HUES64 (cell line): ENCODE measurements at regions not wholly inside any gene's neighbourhood (a gene's known extent, or its start where the extent isn't known, plus 50 kb on each side); places are given as distances from the start of the nearest gene placed in this dataset.
A peak's percentile ranks its signal among the peaks of the same experiment; 100 is the strongest.

Experiments used
- H3K27ac ChIP-seq: 2 replicates; pipeline ENCODE4 v1.7.0; 2013; ENCODE audit warnings: low read depth, low read length, inconsistent platforms
- H3K27me3 ChIP-seq: 2 replicates; pipeline ENCODE4 v1.6.1; 2013; ENCODE audit warnings: mild to moderate bottlenecking, low read length; ENCODE audit not compliant: insufficient read depth
- H3K36me3 ChIP-seq: 2 replicates; pipeline ENCODE4 v1.6.1; 2013; ENCODE audit warnings: mild to moderate bottlenecking, low read length; ENCODE audit not compliant: insufficient read depth
- H3K4me1 ChIP-seq: 2 replicates; pipeline ENCODE4 v1.6.1; 2013; ENCODE audit warnings: mild to moderate bottlenecking, low read length, moderate library complexity; ENCODE audit not compliant: insufficient read depth
- H3K4me3 ChIP-seq: 2 replicates; pipeline ENCODE4 v1.5.1; 2013; ENCODE audit warnings: mild to moderate bottlenecking, low read length, moderate library complexity
- H3K9ac ChIP-seq: 2 replicates; pipeline ENCODE4 v1.6.1; 2013; ENCODE audit warnings: mild to moderate bottlenecking, low read depth, low read length
- H3K9me3 ChIP-seq: 2 replicates; pipeline ENCODE4 v1.6.1; 2013; ENCODE audit warnings: low read depth, low read length; ENCODE audit not compliant: insufficient read depth
- WGBS: fragments of 150-250, 120-280 bp; methylation state at CpG from one replicate; pipeline ENCODE4 v1.1.7; 2013; ENCODE audit warnings: missing lambda C conversion rate; 5-methylcytosine and 5-hydroxymethylcytosine counted together

- no peaks in the 10 kb centered on the region for H3K27me3 ChIP-seq
- no peak overlapping the region for H3K4me3 ChIP-seq
- no peaks in the 10 kb centered on the region for H3K36me3 ChIP-seq
- H3K9ac ChIP-seq, result no peak overlapping the region
- H3K4me1 ChIP-seq, result peaks cover 6% of the 10 kb centered on the region; the same call in 1 of the 2 replicates
- no peak overlapping the region for H3K27ac ChIP-seq
- WGBS, result 90% methylated on average over 1 of the region's 1 CpG
- H3K9me3 ChIP-seq, result no peaks in the 10 kb centered on the region
These were observed 221.6 kb downstream of the CDC5L start for GRCh38 chr6:44609051-44609612.

- H3K4me3 ChIP-seq, result no peak overlapping the region
- no peak overlapping the region for H3K27ac ChIP-seq
- H3K27me3 ChIP-seq, result no peaks in the 10 kb centered on the region
- H3K4me1 ChIP-seq, result 0 out of 2 replicates have a peak, but pooled peaks cover under 1% of the 10 kb centered on the region
- H3K9ac ChIP-seq, result no peak overlapping the region
- no peaks in the 10 kb centered on the region for H3K9me3 ChIP-seq
- WGBS, result 96% methylated on average over 3 of the region's 3 CpGs
- H3K36me3 ChIP-seq, result no peaks in the 10 kb centered on the region
These were observed 226.9 kb downstream of the CDC5L start for GRCh38 chr6:44614396-44614795.

GRCh38 chr6:44615621-44616020 lies 228.1 kb downstream of the CDC5L start:
- Histone ChIP-seq H3K36me3 (no peaks in the 10 kb centered on the region), H3K9me3 (no peaks in the 10 kb centered on the region), H3K4me1 (no peaks in the 10 kb centered on the region; the same call in 1 of the 2 replicates), H3K9ac (no peak overlapping the region), H3K4me3 (no peak overlapping the region), H3K27ac (no peak overlapping the region), H3K27me3 (no peaks in the 10 kb centered on the region)
- 96% methylated on average over 3 of the region's 3 CpGs for WGBS

GRCh38 chr6:44617416-44617815 lies 229.9 kb downstream of the CDC5L start:
- H3K36me3 ChIP-seq, result no peaks in the 10 kb centered on the region

GRCh38 chr6:44618371-44618770 lies 230.9 kb downstream of the CDC5L start:
- Histone ChIP-seq H3K4me1 (peaks cover 10% of the 10 kb centered on the region), H3K36me3 (no peaks in the 10 kb centered on the region), H3K27ac (no peak overlapping the region), H3K9me3 (no peaks in the 10 kb centered on the region), H3K9ac (no peak overlapping the region), H3K4me3 (no peak overlapping the region), H3K27me3 (no peaks in the 10 kb centered on the region)
- WGBS, result 82% methylated on average over 4 of the region's 4 CpGs

More at GRCh38 chr6:44617416-44617815, 229.9 kb downstream of the CDC5L start:
- Histone ChIP-seq H3K9ac (no peak overlapping the region), H3K4me3 (no peak overlapping the region), H3K9me3 (no peaks in the 10 kb centered on the region), H3K27me3 (no peaks in the 10 kb centered on the region), H3K27ac (no peak overlapping the region), H3K4me1 (peaks cover 9% of the 10 kb centered on the region)
- 91% methylated on average over 7 of the region's 7 CpGs for WGBS

- Histone ChIP-seq H3K36me3 (no peaks in the 10 kb centered on the region), H3K27me3 (no peaks in the 10 kb centered on the region), H3K27ac (peak overlapping the region; percentile 21; the same call in 1 of the 2 replicates), H3K9ac (no peak overlapping the region), H3K4me1 (peaks cover 35% of the 10 kb centered on the region), H3K4me3 (no peak overlapping the region), H3K9me3 (no peaks in the 10 kb centered on the region)
- WGBS, result 54% methylated on average over 4 of the region's 4 CpGs
These were observed 233.4 kb downstream of the CDC5L start for GRCh38 chr6:44620922-44621321.

GRCh38 chr6:44621846-44622245 lies 234.3 kb downstream of the CDC5L start:
- H3K27ac ChIP-seq, result no peak overlapping the region
- no peak overlapping the region for H3K4me3 ChIP-seq
- H3K27me3 ChIP-seq, result no peaks in the 10 kb centered on the region
- WGBS, result 88% methylated on average over 2 of the region's 2 CpGs
- no peaks in the 10 kb centered on the region for H3K9me3 ChIP-seq
- H3K36me3 ChIP-seq, result no peaks in the 10 kb centered on the region
- H3K4me1 ChIP-seq, result peaks cover 44% of the 10 kb centered on the region
- H3K9ac ChIP-seq, result no peak overlapping the region

- no peaks in the 10 kb centered on the region for H3K27me3 ChIP-seq
- no peaks in the 10 kb centered on the region for H3K9me3 ChIP-seq
- H3K9ac ChIP-seq, result no peak overlapping the region
- WGBS, result 90% methylated on average over 8 of the region's 8 CpGs
- H3K4me3 ChIP-seq, result no peak overlapping the region
- peaks cover 50% of the 10 kb centered on the region for H3K4me1 ChIP-seq
- H3K36me3 ChIP-seq, result no peaks in the 10 kb centered on the region
- no peak overlapping the region for H3K27ac ChIP-seq
These were observed 235.0 kb downstream of the CDC5L start for GRCh38 chr6:44622555-44622954.

GRCh38 chr6:44622956-44623355 lies 235.4 kb downstream of the CDC5L start:
- Histone ChIP-seq H3K9ac (no peak overlapping the region), H3K9me3 (no peaks in the 10 kb centered on the region)

GRCh38 chr6:44624226-44624625 lies 236.7 kb downstream of the CDC5L start:
- Histone ChIP-seq H3K4me1 (peaks cover 55% of the 10 kb centered on the region), H3K27ac (peak overlapping the region; percentile 61; the same call in 1 of the 2 replicates)

More at GRCh38 chr6:44622956-44623355, 235.4 kb downstream of the CDC5L start:
- Histone ChIP-seq H3K4me3 (no peak overlapping the region), H3K27me3 (no peaks in the 10 kb centered on the region), H3K36me3 (no peaks in the 10 kb centered on the region), H3K4me1 (peaks cover 55% of the 10 kb centered on the region), H3K27ac (no peak overlapping the region)
- WGBS, result 93% methylated on average over 2 of the region's 2 CpGs

GRCh38 chr6:44624936-44625573 lies 237.5 kb downstream of the CDC5L start:
- no peaks in the 10 kb centered on the region for H3K36me3 ChIP-seq
- H3K4me1 ChIP-seq, result peaks cover 56% of the 10 kb centered on the region
- H3K27ac ChIP-seq, result peak overlapping the region; percentile 61
- H3K9me3 ChIP-seq, result no peaks in the 10 kb centered on the region
- H3K27me3 ChIP-seq, result no peaks in the 10 kb centered on the region
- WGBS, result 38% methylated on average over 8 of the region's 8 CpGs
- H3K9ac ChIP-seq, result 0 out of 2 replicates have a peak overlapping the region, but pooled peaks have one; percentile 26
- H3K4me3 ChIP-seq, result no peak overlapping the region

More at GRCh38 chr6:44624226-44624625, 236.7 kb downstream of the CDC5L start:
- Histone ChIP-seq H3K9ac (no peak overlapping the region), H3K36me3 (no peaks in the 10 kb centered on the region), H3K4me3 (no peak overlapping the region), H3K9me3 (no peaks in the 10 kb centered on the region), H3K27me3 (no peaks in the 10 kb centered on the region)
- WGBS, result 29% methylated on average over 4 of the region's 5 CpGs
